H1 (cell line): ENCODE measurements at regions not wholly inside any gene's neighbourhood (a gene's known extent, or its start where the extent isn't known, plus 50 kb on each side); places are given as distances from the start of the nearest gene placed in this dataset.

Experiments
- BACH1 ChIP-seq: IDR thresholded peaks from 2 replicates; pipeline ENCODE4 v1.6.1; 2012; ENCODE audit warnings: low read length, improper control_type of control experiment
- SAP30 ChIP-seq: fragments of 300-600 bp; sonication (generic); IDR thresholded peaks from 2 replicates; pipeline ENCODE4 v1.7.1; 2012; ENCODE audit warnings: low read length, moderate library complexity, mild to moderate bottlenecking, inconsistent platforms; ENCODE audit not compliant: insufficient read depth, insufficient replicate concordance
- TEAD4 ChIP-seq: IDR thresholded peaks from 2 replicates; pipeline ENCODE4 v1.6.1; 2012; ENCODE audit warnings: low read depth, low read length, inconsistent platforms, mixed read lengths
- TF ChIP-seq, protein P1 (sequence below): IDR thresholded peaks from 2 replicates; pipeline ENCODE4 v1.6.1; 2012; ENCODE audit warnings: inconsistent platforms

DNA sequence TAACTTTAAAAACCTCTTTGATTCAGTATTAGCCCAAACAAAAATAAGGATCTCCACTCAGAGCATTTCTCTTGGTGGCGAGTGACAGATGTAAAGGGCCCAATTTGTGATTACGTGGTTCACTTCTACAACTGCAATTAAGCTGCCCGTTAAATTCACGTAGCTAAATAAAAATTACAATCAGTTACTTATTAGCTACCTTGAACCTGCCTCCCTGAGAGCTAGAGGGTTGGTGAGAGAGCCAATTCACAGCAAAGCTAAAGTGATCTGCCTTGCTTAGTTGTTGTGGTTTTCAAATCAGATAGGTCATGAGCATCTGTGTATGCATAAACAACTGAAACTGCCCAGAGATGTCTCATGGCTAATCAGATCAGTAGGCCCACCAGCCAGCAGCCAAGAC lies 156.7 kb downstream of the RNF152 start (continued):
- TF ChIP-seq, protein P1, sequence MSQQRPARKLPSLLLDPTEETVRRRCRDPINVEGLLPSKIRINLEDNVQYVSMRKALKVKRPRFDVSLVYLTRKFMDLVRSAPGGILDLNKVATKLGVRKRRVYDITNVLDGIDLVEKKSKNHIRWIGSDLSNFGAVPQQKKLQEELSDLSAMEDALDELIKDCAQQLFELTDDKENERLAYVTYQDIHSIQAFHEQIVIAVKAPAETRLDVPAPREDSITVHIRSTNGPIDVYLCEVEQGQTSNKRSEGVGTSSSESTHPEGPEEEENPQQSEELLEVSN, result no peak
- TF ChIP-seq TEAD4, result no peak
- no peak for TF ChIP-seq SAP30
- TF ChIP-seq BACH1, result no peak
